Smooth muscle cell of the brain vasculature (primary cell): ENCODE measurements at regions not wholly inside any gene's neighbourhood (a gene's known extent, or its start where the extent isn't known, plus 50 kb on each side); places are given as distances from the start of the nearest gene placed in this dataset.
"Not testable (repeated sequence)": the region's sequence is repeated elsewhere in the genome, so short reads cannot be mapped to it uniquely, and the experiment has no call there.

ENCODE experiments used
- DNase-seq: peaks from one replicate; pipeline ENCODE4 v3.0.0-alpha.2; 2012; ENCODE audit warnings: low read depth, low spot score

GRCh38 chrX:115702982-115703381, 142.0 kb downstream of the PLS3 start:
- DNase-seq: no peak

DNA sequence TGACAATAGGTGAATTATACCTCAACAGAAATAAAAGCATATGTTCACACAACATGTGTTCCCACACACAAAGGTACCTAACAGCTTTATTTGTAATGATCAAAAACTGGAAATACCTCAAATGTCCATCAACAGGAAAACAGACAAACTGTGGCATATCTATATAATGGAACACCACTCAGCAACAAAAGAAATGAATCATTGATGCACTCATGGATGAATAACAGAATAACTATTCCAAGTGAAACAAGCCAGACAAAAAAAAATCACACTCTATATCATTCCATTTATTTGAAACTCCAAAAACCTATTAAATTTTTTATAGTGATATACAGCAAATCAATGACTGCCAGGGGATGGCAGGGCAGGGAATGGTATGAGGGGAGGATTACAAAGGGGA, 148.1 kb downstream of the PLS3 start:
- no peak for DNase-seq

DNA sequence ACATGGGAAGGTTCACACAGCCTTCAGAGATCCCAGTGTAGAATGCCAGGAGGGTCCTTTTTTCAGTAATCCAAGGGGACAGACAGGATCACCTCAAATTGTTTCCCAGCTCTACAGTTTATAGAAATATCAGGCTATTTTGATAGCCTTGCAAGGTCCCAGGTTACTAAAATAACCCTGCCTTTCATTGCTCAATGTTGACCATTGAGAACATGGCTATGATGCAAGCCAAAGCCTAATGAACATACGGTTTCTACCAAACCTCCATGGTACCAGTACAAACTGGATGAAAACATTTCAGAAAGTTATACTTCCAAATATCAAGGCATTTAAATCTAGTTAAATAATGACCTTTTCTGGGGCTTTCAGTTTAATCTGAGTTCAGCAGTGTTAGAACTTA, 151.5 kb downstream of the PLS3 start:
- no peak for DNase-seq

GRCh38 chrX:115713460-115713859, 152.5 kb downstream of the PLS3 start:
- DNase-seq: no peak

DNA sequence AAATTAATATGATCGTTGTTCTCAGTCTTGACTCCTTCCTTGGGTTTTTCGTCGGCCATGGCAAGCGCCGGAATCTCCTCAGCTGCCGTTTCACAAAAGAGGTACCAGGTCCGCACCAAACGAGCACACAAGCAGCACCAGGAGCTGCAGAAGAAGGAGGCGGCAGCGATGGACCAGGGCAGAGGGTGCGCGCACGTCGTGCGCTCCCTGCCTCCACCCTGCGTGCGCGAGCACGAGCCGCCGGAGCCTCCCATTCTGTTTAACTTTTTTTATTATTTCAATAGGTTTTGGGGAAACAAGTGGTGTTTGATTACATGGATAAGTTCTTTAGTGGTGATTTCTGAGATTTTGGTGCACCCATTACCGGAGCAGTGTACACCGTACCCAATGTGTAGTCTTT, 158.2 kb downstream of the PLS3 start:
- no peak for DNase-seq

- DNase-seq: not testable (repeated sequence)
These were observed 161.9 kb downstream of the PLS3 start for GRCh38 chrX:115722724-115723433.

DNA sequence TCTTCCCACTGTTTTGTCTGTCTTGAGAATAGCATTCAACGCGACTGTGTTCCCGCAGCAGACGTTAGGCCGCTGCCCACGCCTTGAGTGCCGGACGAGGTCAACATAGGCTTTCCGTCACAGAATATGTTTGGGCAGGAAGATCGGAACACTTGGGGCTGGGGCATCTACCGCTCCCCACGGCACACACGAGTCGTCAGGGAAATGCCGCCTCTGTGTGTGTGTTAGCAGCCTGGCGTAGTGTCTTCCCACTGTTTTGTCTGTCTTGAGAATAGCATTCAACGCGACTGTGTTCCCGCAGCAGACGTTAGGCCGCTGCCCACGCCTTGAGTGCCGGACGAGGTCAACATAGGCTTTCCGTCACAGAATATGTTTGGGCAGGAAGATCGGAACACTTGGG, 164.4 kb downstream of the PLS3 start:
- DNase-seq: not testable (repeated sequence)

- DNase-seq: not testable (repeated sequence)
These were observed 167.1 kb downstream of the PLS3 start for GRCh38 chrX:115727792-115728732.

DNA sequence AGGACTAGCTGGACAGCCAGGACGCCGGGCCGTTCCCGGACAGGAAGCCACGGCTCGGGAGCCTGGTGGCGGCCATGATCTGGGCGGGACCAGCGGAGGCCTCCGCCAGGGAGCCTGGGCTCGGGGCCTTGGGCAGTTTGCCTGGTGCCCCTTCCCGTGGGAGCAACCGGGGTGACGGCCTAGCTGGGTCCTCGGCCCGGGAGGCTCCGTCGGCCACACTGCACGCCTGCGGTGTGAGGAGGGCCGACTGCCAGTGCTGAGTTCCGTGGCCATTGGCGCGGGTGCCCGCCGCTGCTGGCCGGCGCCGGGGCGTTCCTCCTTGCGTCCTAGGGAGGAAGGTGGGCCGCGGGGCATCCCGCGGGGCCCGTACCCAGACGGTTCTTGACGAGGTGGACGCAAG, 171.6 kb downstream of the PLS3 start:
- not testable (repeated sequence) for DNase-seq

- peak; percentile 10 for DNase-seq
These were observed 174.3 kb downstream of the PLS3 start for GRCh38 chrX:115735269-115735668.
